Keratinocyte (primary cell): ENCODE measurements at regions not wholly inside any gene's neighbourhood (a gene's known extent, or its start where the extent isn't known, plus 50 kb on each side); places are given as distances from the start of the nearest gene placed in this dataset.

Experiments used
- CTCF ChIP-seq, 3 experiments: IDR thresholded peaks in 1 of 3; conservative IDR thresholded peaks in 1 of 3; optimal IDR thresholded peaks in 1 of 3; 2 replicates in 2 of 3; 3 replicates in 1 of 3; pipeline versions ENCODE3 to v1.5.1; 2011; ENCODE audit warnings: low read length in 3 of 3, mild to moderate bottlenecking in 3 of 3, moderate library complexity in 2 of 3, control low read depth in 1 of 3, inconsistent platforms in 1 of 3; ENCODE audit not compliant: insufficient read depth in 2 of 3; ENCODE audit errors: extremely low read depth in 1 of 3
- EZH2 ChIP-seq: IDR thresholded peaks from one replicate; pipeline ENCODE4 v1.6.1; 2012; ENCODE audit warnings: inconsistent platforms, mild to moderate bottlenecking, low read length, moderate library complexity

DNA sequence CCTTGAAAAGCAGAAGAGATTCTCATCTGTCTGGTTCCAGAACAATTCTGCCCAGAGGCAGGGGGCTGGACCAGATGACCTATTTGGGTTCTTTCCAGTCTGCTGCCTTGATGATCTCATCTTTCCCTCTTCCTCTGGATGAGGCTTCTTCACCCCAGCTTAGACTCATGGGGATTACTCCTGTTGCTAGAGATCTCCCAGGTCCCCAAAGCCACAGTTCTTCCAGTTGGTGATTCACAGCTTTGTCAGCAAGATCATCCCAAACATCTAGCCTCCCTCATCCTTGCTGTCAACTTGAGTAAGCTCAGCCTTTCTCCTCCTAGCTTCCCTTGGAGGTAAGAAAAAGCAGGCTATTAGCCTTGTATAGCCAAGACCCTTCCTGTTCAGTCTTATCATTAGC is 64.2 kb upstream of the PJA1 start:
- no peak for TF ChIP-seq EZH2
- TF ChIP-seq CTCF (optimal IDR thresholded peaks at IDR 0.05 in 1 of 3, IDR thresholded peaks at IDR 0.05 in 1 of 3, conservative IDR thresholded peaks at IDR 0.05 in 1 of 3; ENCODE audit: extremely low read depth in 1 of 3, insufficient read depth in 2 of 3, low read length in 3 of 3): no peak
